A204.1 (cell line): ENCODE measurements at regions not wholly inside any gene's neighbourhood (a gene's known extent, or its start where the extent isn't known, plus 50 kb on each side); places are given as distances from the start of the nearest gene placed in this dataset.

ENCODE experiments used
- FAIRE-seq: peaks from 2 replicates; lab custom pipeline; 2012; peaks lifted over from hg19 to GRCh38; lab: Jason Lieb, UNC

GRCh38 chr12:38139456-38139855 is 177.1 kb upstream of the ALG10B start:
- FAIRE-seq = no peak

GRCh38 chr12:38141239-38141638 is 175.3 kb upstream of the ALG10B start:
- no peak for FAIRE-seq

DNA sequence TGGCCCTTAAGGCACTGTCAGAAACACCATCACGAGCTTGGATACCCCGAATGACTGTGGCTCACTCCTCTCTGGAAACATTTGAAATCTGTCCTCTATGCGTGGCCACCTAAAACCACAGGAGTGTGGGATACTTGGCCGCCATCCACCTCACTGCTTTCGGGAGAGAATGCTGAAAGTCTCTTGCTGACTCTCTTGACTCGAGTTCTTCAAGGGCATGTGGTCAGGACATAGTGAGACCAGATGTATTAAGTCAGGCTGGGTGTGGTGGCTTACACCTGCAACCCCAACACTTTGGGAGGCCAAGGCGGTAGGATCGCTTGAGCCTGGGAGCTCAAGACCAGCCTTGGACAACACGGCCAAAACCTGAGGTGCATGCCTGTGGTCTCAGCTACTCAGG is 174.7 kb upstream of the ALG10B start:
- no peak for FAIRE-seq

DNA sequence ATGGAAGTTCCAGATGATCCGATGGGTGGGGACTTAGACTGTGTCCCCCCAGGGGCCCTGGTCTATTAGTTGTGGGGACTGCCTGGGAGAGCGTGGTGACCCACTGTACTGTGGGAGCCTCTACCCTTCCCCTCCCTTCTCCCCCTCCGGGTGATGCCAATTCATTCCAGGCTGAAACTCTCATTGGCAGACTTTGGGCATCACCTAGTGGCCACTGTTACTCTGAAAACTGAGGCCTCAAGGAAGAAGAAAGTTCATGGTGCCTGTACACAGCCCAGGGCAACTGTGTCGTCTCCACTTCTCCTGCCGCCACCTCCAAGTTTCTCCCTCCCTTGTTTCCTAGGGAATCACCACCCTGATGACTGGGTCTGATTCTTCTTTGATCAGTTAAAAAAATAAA is 173.6 kb upstream of the ALG10B start:
- no peak for FAIRE-seq

DNA sequence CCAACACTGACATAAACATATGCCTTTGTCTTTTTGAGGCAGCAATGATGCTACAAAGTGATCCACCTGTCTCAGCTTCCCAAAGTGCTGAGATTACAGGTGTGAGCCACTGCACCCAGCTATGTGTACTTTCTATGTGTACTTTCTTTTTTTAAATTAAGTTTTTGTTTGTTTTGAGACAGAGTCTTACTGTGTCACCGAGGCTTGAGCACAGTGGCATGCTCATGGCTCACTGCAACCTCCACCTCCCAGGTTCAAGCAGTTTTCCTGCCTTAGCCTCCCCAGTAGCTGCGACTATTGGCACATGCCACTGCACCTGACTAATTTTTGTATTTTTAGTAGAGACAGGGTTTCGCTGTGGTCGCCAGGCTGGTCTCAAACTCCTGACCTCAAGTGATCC is 172.5 kb upstream of the ALG10B start:
- no peak for FAIRE-seq

GRCh38 chr12:38144601-38145436 is 171.8 kb upstream of the ALG10B start:
- no peak for FAIRE-seq

GRCh38 chr12:38149395-38150073 is 167.0 kb upstream of the ALG10B start:
- no peak for FAIRE-seq

GRCh38 chr12:38151991-38152700 is 164.4 kb upstream of the ALG10B start:
- FAIRE-seq = no peak

- no peak for FAIRE-seq
Measured at GRCh38 chr12:38152816-38153736, 163.5 kb upstream of the ALG10B start.

DNA sequence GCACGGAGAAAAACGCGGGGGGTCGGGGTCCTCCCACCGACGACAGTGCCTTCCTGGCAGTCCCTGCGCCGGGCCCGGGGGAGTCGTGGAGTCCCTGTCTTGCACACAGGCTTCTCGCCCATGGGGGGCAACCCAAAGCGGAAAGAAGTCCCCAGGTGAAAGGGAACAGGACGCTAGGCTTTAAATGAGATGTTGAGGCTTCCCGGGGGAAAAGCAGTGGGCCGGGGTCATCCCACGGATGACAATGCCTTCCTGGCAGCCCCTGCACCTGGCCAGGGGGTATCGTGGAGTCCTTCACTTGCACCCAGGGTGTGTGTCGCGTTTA is 162.9 kb upstream of the ALG10B start:
- FAIRE-seq = no peak

- FAIRE-seq = no peak
Measured at GRCh38 chr12:38154096-38155019, 162.2 kb upstream of the ALG10B start.

DNA sequence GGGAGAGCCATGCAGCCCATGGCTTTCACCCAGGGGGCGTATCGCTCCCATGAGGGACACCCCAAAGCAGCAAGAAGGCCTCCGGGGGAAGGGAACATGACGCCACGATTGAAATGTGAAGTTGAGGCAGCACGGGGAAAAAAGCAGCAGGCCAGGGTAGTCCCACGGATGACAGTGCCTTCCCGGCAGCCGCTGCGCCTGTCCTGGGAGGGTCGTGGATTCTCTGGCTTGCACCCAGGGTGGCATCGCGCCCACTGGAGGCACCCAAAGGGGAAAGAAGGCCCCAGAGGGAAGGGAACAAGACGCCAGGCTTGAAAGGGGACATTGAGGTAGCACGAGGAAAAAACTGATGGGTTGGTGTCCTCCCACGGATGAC is 161.6 kb upstream of the ALG10B start:
- FAIRE-seq = no peak

DNA sequence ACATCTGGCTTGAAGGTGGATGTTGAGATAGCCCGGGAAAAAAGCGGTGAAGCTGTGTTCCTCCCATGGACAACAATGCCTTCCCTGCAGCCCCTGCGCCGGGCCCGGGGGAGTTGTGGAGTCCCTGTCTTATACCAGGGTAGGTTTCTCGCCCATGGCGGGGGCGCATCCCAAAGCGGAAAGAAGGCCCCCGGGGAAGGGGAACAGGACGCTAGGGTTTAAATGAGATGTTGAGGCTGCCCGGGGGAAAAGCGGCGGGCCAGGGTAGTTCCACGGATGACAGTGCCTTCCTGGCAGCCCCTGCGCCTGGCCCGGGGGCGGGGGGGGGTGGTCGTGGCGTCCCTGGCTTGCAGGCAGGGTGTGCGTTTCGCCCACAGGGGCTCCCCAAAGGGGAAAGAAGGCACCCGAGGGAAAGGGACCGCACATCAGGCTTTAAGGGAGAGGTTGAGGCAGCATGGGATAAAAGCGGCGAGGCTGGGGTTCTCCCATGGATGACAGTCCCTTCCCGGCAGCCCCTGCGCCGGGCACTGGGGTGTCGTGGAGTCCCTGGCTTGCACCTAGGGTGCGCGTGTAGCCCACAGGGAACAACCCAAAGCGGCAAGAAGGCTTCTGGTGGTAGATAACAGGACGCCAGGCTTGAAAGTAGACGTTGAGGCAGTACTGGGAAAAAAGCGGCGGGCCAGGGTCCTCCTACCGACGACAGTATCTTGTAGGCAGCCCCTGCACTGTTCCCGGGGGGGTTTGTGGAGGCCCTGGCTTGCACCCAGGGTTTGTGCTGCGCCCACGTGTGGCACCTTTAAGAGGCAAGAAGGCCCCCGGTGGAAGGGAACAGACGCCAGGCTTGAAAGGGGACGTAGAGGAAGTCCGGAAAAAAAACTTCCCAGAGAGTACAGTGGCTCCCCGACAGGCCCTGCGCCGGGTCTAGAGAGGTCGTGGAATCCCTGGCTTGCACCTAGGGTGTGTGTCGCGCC is 160.8 kb upstream of the ALG10B start:
- FAIRE-seq = no peak

GRCh38 chr12:38156497-38157245 is 159.9 kb upstream of the ALG10B start:
- no peak for FAIRE-seq

GRCh38 chr12:38157274-38157932 is 159.2 kb upstream of the ALG10B start:
- no peak for FAIRE-seq

GRCh38 chr12:38157933-38158401 is 158.6 kb upstream of the ALG10B start:
- no peak for FAIRE-seq

DNA sequence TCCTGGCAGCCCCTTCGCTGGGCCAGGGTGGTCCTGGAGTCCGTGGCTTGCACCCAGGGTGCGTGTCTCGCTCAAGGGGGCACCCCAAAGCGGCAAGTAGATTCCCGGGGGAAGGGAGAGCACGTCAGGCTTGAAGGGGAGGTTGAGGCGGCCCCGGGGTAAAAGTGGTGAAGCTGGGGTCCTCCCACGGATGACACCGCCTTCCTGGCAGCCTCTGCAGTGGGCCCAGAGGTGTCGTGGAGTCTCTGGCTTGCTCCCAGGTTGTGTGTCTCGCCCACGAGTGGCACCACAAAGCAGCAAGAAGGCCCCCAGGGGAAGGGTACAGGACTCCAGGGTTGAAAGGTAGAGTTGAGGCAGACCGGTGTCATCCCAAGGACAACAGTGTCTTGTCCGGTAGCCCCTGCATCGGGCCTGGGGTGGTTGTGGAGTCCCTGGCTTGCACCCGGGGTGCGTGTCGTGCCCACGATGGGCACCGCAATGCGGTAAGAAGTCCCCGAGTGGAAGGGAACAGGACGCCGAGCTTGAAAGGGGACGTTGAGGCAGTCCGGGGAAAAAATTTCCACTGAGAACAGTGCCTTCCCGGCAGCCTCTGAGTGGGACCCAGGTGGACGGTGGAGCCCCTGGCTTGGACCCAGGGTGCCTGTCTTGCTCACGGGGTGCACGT is 158.0 kb upstream of the ALG10B start:
- no peak for FAIRE-seq

GRCh38 chr12:38159092-38159551 is 157.5 kb upstream of the ALG10B start:
- FAIRE-seq = no peak
